ENCODE measurements at regions not wholly inside any gene's neighbourhood (a gene's known extent, or its start where the extent isn't known, plus 50 kb on each side); places are given as distances from the start of the nearest gene placed in this dataset.

- peak overlapping the region; percentile 14; the same call in 1 of the 2 replicates for H3K4me3 ChIP-seq (ENCODE audit: low read depth, low read length)
- H3K4me1 ChIP-seq (ENCODE audit: control insufficient read depth, insufficient read depth, low read length): peaks cover 45% of the 10 kb centered on the region
- H3K9me3 ChIP-seq (ENCODE audit: control insufficient read depth, insufficient read depth, low read length): peaks cover 5% of the 10 kb centered on the region; the same call in 1 of the 2 replicates
- no peaks in the 10 kb centered on the region for H3K36me3 ChIP-seq (ENCODE audit: control insufficient read depth, insufficient read depth, low read length)
- peak overlapping the region; percentile 65 for H3K27ac ChIP-seq (ENCODE audit: low read depth, low read length)
- H3K27me3 ChIP-seq (ENCODE audit: control insufficient read depth, insufficient read depth, low read length): no peaks in the 10 kb centered on the region
- H3K9ac ChIP-seq (ENCODE audit: low read depth, low read length): no peak overlapping the region
Observed at GRCh38 chr3:43978708-43979107, 263.0 kb upstream of the TOPAZ1 start.

DNA sequence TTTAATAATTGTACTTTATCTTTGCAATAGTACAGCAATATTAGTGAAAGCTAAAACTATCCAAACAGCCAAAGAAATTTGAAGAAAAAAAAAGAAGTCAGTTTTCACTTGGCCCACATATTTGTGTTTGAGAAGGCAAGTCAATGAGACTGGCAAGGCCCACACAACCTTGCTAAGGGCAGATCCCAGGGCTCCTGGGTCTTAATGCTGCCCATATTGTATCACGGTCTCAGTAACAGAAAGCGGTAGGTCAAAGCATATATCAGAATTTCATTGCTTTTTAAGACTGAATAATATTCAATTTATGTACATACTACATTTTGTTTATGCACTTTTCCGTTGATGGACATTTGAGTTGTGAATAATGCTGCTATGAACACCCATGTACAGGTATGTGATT lies 262.0 kb upstream of the TOPAZ1 start:
- no peak overlapping the region for H3K4me3 ChIP-seq (ENCODE audit: low read depth, low read length)
- no peaks in the 10 kb centered on the region for H3K36me3 ChIP-seq (ENCODE audit: control insufficient read depth, insufficient read depth, low read length)
- no peaks in the 10 kb centered on the region for H3K27me3 ChIP-seq (ENCODE audit: control insufficient read depth, insufficient read depth, low read length)
- no peak overlapping the region for H3K27ac ChIP-seq (ENCODE audit: low read depth, low read length)
- no peak overlapping the region for H3K9ac ChIP-seq (ENCODE audit: low read depth, low read length)
- H3K4me1 ChIP-seq (ENCODE audit: control insufficient read depth, insufficient read depth, low read length): peaks cover 36% of the 10 kb centered on the region
- H3K9me3 ChIP-seq (ENCODE audit: control insufficient read depth, insufficient read depth, low read length): peaks cover 5% of the 10 kb centered on the region; the same call in 1 of the 2 replicates

DNA sequence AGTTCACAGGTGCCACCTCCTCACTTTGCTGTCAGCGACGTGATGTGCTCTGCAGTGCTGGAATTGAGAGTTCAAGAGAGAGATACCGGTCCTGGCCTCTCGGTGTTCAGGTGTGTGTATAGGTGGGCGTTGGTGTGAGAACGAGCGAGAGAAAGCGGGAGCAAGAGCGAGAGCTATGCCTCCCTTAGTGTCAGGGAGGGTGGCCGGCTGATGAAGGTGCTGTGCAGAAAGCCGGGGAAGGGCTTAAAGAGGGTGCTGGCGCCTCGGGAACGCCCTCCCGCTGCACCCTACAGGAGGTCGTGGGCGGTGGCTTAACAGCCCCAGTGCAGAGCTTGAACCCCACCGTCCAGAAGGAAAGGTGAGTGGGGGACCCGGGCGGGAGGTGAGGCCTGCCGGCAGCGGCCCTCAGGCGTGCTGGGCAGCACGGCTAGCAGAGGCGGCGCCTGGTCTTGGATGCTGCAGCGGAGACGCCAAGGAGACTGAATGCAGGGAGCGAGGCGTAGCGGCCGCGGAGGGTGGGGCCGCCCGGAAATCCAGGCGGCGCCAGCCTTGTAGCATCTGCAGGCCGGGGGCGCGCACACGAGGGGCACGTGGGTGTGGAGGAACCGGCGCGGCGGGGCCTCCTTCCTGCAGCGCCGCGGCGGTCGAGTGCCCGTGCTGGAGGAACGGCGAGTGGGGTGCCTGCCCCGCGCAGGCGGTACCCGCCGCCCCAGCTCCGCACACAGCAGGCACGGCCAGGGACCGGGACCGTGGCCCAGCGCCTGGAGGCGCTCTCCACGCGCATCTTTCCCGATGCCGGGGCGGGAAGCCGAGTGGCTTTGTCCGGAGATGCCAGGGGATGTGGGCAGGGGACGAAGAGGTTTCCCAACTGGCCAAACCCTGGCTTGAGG lies 246.8 kb upstream of the TOPAZ1 start:
- H3K9me3 ChIP-seq (ENCODE audit: control insufficient read depth, insufficient read depth, low read length): no peaks in the 10 kb centered on the region
- H3K9ac ChIP-seq (ENCODE audit: low read depth, low read length): no peak overlapping the region
- H3K4me3 ChIP-seq (ENCODE audit: low read depth, low read length): peak overlapping the region; percentile 83
- H3K36me3 ChIP-seq (ENCODE audit: control insufficient read depth, insufficient read depth, low read length): no peaks in the 10 kb centered on the region
- H3K27me3 ChIP-seq (ENCODE audit: control insufficient read depth, insufficient read depth, low read length): peaks cover 68% of the 10 kb centered on the region
- H3K27ac ChIP-seq (ENCODE audit: low read depth, low read length): no peak overlapping the region
- peaks cover 18% of the 10 kb centered on the region for H3K4me1 ChIP-seq (ENCODE audit: control insufficient read depth, insufficient read depth, low read length)

DNA sequence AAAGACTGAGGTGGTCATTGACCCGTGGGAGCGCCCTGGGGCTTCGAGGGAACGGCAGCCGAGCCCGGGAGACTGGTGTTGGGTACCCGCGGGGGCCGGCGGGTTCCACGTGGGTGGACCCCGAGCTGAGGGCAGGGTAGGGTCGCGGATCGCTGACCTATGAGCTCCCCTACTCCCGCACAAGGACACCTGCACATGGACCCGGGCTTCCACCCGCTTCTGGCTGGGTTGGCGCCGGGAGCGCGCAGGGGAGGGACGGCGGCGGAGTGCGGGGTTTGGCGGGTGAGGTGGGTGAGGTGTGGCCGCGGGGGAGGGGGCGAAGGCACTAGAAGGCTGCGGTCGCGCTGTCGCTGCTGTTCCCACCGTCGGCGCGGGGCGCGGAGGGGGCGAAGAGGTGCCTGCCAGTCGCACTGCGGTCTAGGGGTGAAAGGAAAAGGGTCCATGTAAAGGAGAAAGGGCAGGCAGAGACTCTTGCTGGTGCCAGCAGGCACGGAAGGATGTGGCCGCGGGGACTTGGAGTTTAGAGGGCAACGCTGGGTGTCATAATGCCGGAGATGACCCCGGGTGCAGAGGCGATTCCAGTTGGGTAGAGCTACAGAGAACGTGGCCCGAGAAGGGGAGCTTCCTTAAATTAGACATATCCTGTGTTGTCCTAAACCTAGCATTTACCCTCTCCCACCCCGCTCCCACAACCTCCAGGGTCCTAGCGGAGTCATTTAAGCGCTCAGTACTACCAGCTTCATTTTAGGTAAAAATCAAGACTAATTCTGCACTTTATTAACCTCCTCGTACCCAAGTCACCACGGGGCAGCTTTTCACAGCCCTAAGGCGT lies 245.9 kb upstream of the TOPAZ1 start:
- Histone ChIP-seq H3K27me3 (ENCODE audit: control insufficient read depth, insufficient read depth, low read length) (peaks cover 75% of the 10 kb centered on the region), H3K9ac (ENCODE audit: low read depth, low read length) (no peak overlapping the region), H3K4me1 (ENCODE audit: control insufficient read depth, insufficient read depth, low read length) (peaks cover 20% of the 10 kb centered on the region), H3K36me3 (ENCODE audit: control insufficient read depth, insufficient read depth, low read length) (no peaks in the 10 kb centered on the region), H3K9me3 (ENCODE audit: control insufficient read depth, insufficient read depth, low read length) (no peaks in the 10 kb centered on the region), H3K4me3 (ENCODE audit: low read depth, low read length) (peak overlapping the region; percentile 83), H3K27ac (ENCODE audit: low read depth, low read length) (no peak overlapping the region)

DNA sequence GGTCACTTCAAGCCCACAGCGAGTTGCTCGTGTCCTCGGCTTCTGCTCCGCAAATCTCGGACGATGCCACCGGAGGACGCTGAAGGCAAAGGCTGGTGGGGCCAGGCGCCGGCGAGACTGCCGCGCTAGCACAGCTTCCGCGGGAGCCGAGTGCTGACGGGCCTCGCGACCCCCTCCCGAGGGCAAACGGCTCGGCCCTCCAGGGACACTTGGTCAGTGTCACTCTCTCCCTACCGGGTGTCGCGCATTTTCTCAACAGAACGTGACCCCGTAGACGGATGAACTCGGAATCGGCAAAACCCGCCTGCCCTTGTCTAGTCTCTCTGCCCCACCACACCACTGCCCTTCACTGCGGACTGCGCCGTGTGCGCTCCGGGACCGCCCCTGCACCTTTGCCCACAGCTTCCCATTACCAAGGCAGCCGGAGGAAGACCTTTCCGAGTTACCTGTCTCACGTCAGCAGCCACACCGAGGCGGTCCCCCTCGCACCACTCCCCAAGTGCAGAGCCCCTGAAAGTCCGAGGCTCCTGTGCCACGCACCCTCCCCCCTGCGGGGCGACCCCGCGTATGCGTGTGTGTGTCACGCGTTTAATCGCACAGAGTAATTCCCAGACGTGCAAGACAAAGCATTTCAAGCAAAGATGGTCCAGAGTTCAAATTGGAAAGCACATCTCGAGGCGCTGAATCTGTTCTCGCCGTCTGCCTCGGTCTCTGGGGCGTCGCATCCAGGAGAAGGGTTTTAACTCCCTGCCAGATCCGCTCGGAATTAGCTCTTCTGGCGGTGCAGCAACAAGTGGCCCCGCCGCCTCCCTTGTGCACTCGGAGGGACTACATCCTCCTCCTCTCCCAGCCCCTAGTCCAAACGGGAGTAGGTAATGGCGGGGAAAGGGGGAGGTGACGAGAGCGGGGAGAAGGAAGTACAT lies 245.0 kb upstream of the TOPAZ1 start:
- H3K27ac ChIP-seq (ENCODE audit: low read depth, low read length): no peak overlapping the region
- peak overlapping the region; percentile 83 for H3K4me3 ChIP-seq (ENCODE audit: low read depth, low read length)
- no peaks in the 10 kb centered on the region for H3K9me3 ChIP-seq (ENCODE audit: control insufficient read depth, insufficient read depth, low read length)
- H3K9ac ChIP-seq (ENCODE audit: low read depth, low read length): peak overlapping the region; percentile 15; the same call in 1 of the 2 replicates
- peaks cover 78% of the 10 kb centered on the region for H3K27me3 ChIP-seq (ENCODE audit: control insufficient read depth, insufficient read depth, low read length)
- no peaks in the 10 kb centered on the region for H3K36me3 ChIP-seq (ENCODE audit: control insufficient read depth, insufficient read depth, low read length)
- peaks cover 28% of the 10 kb centered on the region for H3K4me1 ChIP-seq (ENCODE audit: control insufficient read depth, insufficient read depth, low read length)

- peak overlapping the region; percentile 15; the same call in 1 of the 2 replicates for H3K9ac ChIP-seq (ENCODE audit: low read depth, low read length)
- H3K4me3 ChIP-seq (ENCODE audit: low read depth, low read length): peak overlapping the region; percentile 83
- H3K27me3 ChIP-seq (ENCODE audit: control insufficient read depth, insufficient read depth, low read length): peaks cover 78% of the 10 kb centered on the region
- no peaks in the 10 kb centered on the region for H3K36me3 ChIP-seq (ENCODE audit: control insufficient read depth, insufficient read depth, low read length)
- no peak overlapping the region for H3K27ac ChIP-seq (ENCODE audit: low read depth, low read length)
- H3K9me3 ChIP-seq (ENCODE audit: control insufficient read depth, insufficient read depth, low read length): no peaks in the 10 kb centered on the region
- peaks cover 29% of the 10 kb centered on the region for H3K4me1 ChIP-seq (ENCODE audit: control insufficient read depth, insufficient read depth, low read length)
Observed at GRCh38 chr3:43997316-43997715, 244.4 kb upstream of the TOPAZ1 start.

DNA sequence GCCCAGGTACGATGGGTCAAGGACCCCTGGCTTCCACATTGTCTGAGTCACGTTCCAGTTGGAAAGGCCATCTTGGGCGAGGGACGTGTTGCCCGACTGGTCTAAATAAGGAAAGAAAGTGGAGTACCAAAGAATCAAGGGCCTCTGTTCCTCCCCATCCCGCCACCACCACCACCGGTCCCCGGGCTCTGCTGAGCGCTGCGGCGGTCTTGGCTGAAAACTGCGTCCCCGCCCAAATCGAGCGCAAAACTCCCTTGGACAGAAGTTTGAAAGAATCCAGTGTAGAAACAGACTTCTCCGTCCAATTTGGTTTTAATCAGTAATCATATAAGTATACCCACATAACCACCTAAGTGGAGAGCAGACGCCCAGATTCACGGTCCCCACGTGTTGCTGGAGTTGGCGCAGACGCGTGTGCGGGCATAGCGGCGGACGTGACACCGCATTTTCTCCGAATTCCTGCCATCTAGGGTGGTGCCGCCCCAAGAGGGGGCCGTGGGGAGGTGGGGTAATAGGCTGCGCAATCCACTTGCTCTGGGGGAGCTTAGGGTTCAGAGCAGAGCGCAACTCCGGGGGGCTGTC lies 243.8 kb upstream of the TOPAZ1 start:
- no peaks in the 10 kb centered on the region for H3K36me3 ChIP-seq (ENCODE audit: control insufficient read depth, insufficient read depth, low read length)
- H3K4me3 ChIP-seq (ENCODE audit: low read depth, low read length): peak overlapping the region; percentile 83
- no peaks in the 10 kb centered on the region for H3K9me3 ChIP-seq (ENCODE audit: control insufficient read depth, insufficient read depth, low read length)
- H3K9ac ChIP-seq (ENCODE audit: low read depth, low read length): peak overlapping the region; percentile 30; the same call in 1 of the 2 replicates
- peaks cover 76% of the 10 kb centered on the region for H3K27me3 ChIP-seq (ENCODE audit: control insufficient read depth, insufficient read depth, low read length)
- no peak overlapping the region for H3K27ac ChIP-seq (ENCODE audit: low read depth, low read length)
- H3K4me1 ChIP-seq (ENCODE audit: control insufficient read depth, insufficient read depth, low read length): peaks cover 29% of the 10 kb centered on the region

DNA sequence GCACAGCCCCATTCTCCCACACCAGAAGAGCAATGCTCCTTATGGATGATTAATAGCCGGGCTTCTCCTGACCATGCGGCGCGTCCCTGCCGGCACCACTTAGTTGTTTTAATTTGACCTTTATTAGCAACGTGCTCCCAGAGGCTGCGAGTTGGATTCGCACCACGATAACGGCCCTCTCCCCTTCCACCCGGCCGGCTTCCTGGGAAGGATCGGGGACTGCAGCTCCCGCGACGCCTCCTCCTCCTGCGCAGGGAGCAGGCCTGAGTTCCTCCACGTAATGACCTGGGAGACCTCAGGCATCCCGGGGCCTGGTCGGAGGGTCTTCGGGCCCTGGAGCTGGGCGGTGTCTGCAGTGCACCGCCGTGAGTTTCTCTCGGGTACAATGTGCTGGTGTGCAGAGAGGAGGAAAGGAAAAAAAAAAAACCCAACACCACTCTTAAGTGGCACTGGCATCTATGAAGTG lies 243.3 kb upstream of the TOPAZ1 start:
- Histone ChIP-seq H3K9me3 (ENCODE audit: control insufficient read depth, insufficient read depth, low read length) (no peaks in the 10 kb centered on the region), H3K27ac (ENCODE audit: low read depth, low read length) (no peak overlapping the region), H3K36me3 (ENCODE audit: control insufficient read depth, insufficient read depth, low read length) (no peaks in the 10 kb centered on the region), H3K27me3 (ENCODE audit: control insufficient read depth, insufficient read depth, low read length) (peaks cover 71% of the 10 kb centered on the region), H3K9ac (ENCODE audit: low read depth, low read length) (no peak overlapping the region; the same call in 1 of the 2 replicates), H3K4me1 (ENCODE audit: control insufficient read depth, insufficient read depth, low read length) (peaks cover 29% of the 10 kb centered on the region), H3K4me3 (ENCODE audit: low read depth, low read length) (peak overlapping the region; percentile 83)

DNA sequence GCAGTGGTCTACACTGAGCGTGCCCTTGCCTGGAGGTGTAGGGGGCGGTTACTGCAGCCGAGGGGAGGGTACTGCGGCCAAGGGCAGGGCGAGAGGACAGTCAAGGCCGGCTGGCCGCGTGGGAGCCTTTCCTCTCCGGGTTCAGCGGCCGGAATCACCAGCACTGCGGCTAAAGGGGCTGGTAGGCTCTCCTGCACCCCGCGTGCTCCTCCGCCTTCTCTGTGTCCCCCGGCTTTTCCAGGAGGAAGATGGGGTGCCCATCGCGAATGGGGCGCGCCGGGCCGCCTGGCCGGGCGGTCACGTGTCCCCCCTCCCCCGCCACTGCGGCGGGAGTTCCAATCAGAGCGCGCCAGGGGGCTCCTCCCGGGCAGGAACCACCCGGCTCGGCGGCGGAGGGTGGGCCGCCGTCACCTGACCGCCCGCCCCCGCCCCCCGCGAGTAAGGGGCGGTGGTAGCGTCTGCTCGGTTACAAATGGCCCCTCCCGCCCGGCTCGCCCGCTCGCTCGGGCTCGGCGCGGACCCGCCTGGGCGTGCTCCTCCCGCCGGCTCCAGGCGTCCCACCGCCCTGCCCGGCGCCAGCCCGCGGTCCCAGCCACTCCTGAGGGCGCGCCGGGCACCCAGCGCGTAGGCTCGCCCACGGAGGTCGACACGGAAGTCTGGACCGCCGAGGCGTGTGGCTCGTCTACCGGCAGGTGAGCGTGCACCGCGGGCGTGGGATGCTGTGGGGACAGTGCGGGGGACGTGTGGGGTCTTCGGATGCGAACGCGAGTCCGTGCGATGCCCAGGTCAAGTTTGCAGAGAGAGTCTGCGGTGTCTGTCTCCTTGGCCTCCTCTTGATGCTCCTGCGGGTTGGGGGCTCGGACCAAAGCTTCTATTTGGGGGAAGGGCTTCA lies 242.6 kb upstream of the TOPAZ1 start:
- H3K9ac ChIP-seq (ENCODE audit: low read depth, low read length): peak overlapping the region; percentile 37; the same call in 1 of the 2 replicates
- H3K4me1 ChIP-seq (ENCODE audit: control insufficient read depth, insufficient read depth, low read length): peaks cover 29% of the 10 kb centered on the region
- H3K36me3 ChIP-seq (ENCODE audit: control insufficient read depth, insufficient read depth, low read length): no peaks in the 10 kb centered on the region
- H3K27me3 ChIP-seq (ENCODE audit: control insufficient read depth, insufficient read depth, low read length): peaks cover 64% of the 10 kb centered on the region
- peak overlapping the region; percentile 83 for H3K4me3 ChIP-seq (ENCODE audit: low read depth, low read length)
- H3K9me3 ChIP-seq (ENCODE audit: control insufficient read depth, insufficient read depth, low read length): no peaks in the 10 kb centered on the region
- H3K27ac ChIP-seq (ENCODE audit: low read depth, low read length): no peak overlapping the region
